ENCODE measurements at regions not wholly inside any gene's neighbourhood (a gene's known extent, or its start where the extent isn't known, plus 50 kb on each side); places are given as distances from the start of the nearest gene placed in this dataset.

DNA sequence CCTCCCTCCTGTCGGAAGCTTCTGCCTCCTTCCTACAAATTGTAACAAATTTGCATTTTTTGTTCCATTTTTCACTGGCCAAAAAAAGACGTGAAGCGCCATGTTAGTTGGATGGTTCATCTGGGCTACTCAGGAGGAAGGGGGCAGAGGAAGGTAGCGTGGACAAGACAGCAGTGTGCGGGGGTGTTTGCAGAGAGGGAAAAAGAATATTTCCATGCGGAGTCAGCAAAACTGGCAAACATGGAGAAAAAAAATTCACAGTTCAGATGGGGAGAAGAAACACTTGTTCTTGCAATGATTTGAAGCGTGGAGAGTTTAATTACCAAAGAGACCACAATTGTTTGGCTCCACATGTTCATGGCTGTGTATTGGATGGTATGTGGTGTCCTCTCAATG, 138.8 kb upstream of the ERCC4 start:
- no peak for FAIRE-seq
- no peak for DNase-seq (ENCODE audit: insufficient read length, low spot score)

- FAIRE-seq (no peak), DNase-seq (ENCODE audit: insufficient read length, low spot score) (no peak)
Observed at GRCh38 chr16:13781575-13782338, 138.2 kb upstream of the ERCC4 start.

- FAIRE-seq (no peak), DNase-seq (ENCODE audit: insufficient read length, low spot score) (no peak)
Observed at GRCh38 chr16:13791095-13791494, 128.9 kb upstream of the ERCC4 start.

DNA sequence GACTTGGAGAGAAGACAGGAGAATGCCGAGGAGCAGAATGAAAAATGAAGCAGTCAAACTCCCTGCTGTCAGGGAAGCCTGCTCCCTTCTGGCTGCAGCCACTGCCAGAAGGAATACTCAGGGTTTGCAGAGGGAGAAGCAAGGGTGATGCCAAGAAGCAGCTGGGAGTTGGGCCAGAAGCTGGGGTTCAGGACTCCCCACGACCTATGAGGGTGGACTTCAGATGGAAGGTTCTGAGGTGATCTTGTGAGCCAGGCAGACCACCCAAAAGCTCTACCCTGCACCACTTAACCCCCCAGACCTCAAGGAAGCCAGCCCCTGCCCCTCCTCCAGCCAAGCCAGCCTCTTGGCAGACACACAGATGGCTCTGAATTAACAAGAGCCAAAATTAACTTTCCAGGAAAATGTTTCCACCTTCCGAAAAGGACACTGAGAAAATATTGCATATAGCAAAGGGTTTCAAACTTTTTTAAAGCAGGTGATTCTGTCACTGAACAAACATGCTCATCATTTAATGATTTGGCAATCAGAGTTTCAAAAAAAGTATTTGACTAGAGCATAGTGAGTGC, 126.0 kb upstream of the ERCC4 start:
- FAIRE-seq (no peak), DNase-seq (ENCODE audit: insufficient read length, low spot score) (no peak)

- DNase-seq (ENCODE audit: insufficient read length, low spot score) (no peak), FAIRE-seq (no peak)
Observed at GRCh38 chr16:13795131-13795530, 124.8 kb upstream of the ERCC4 start.

DNA sequence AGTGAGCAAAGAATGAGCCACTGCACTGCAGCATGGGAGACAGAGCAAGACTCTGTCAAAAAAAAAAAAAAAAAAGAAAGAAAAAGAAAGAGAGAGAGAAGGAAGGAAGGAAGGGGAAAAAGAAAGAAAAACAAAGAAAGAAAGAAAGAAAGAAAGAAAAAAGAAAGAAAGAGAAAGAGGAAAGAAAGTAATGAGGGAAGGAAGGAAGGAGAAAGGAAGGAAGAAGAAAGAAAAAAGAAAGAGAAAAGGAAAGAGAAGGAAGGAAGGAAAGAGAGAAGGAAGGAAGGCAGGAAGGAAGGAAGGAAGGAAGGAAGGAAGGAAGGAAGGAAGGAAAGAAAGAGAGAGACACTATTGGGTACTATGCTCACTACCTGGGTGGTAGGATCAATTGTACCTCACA, 122.2 kb upstream of the ERCC4 start:
- no peak for DNase-seq (ENCODE audit: insufficient read length, low spot score)
- no peak for FAIRE-seq

DNA sequence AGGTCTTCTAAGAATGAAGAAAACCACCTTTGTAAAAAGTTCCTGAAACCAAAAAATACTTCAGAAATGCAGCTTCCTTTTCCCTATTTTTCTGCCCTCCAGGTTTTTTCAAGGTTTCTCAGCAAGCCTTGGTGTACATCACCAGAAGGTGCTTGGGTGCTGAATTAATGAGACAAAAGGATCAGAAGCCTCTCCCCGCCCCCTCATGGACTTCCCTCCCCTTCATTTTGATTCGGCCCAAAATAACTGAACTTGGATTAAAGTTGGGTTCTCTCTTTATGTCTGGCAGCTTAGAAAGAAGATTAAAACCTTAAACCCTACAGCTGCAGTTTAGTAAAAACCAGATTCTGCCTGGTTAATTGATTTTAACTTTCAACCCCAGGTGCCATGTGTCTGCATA, 121.7 kb upstream of the ERCC4 start:
- FAIRE-seq: no peak
- DNase-seq (ENCODE audit: insufficient read length, low spot score): no peak

- no peak for FAIRE-seq
Observed at GRCh38 chr16:13803974-13804373, 116.0 kb upstream of the ERCC4 start.

GRCh38 chr16:13805951-13806350, 114.0 kb upstream of the ERCC4 start:
- DNase-seq (ENCODE audit: insufficient read length, low spot score): no peak
- FAIRE-seq: no peak

More at GRCh38 chr16:13803974-13804373, 116.0 kb upstream of the ERCC4 start:
- DNase-seq (ENCODE audit: insufficient read length, low spot score): no peak

DNA sequence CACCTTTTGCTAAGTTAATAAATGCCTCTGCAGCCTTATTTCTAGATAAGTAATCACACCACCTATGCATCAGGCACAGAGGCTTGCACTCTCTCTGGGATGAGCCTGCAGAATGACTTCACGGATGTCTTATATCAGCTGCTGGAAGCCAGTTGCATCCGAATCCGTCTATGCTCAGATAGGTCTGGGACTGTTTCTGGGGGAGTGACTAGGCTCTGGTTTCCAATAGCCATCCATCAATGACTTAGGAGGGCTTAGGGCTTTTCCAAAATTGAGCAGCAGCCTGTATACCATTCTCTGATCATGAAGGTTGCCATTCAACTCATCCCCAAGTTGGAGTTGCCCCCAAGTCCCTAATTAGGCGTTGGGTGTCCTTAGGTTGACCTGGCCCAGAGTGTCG, 113.3 kb upstream of the ERCC4 start:
- DNase-seq (ENCODE audit: insufficient read length, low spot score): no peak
- FAIRE-seq: no peak

- DNase-seq (ENCODE audit: insufficient read length, low spot score) (no peak), FAIRE-seq (no peak)
Observed at GRCh38 chr16:13808102-13808501, 111.9 kb upstream of the ERCC4 start.

DNA sequence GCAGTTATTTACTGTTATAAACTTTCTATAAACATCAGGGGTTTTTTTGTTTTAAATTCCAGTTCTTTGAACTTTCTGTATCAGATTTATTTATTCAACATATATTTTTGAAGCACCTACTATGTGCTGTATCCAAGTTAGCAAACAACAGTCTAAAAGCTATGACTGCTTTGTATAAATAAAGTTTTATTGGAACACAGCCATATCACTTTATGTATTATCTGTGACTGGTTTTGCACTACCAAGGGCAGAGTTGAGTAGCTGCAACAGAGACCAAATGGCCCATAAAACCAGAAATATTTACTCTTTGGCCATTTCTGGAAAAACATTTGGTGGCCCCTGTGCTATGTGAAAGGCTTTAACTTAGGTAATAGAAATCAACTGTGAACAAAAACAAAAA, 110.2 kb upstream of the ERCC4 start:
- no peak for FAIRE-seq

GRCh38 chr16:13811834-13812233, 108.1 kb upstream of the ERCC4 start:
- DNase-seq (ENCODE audit: insufficient read length, low spot score) (no peak), FAIRE-seq (no peak)

More for the DNA sequence above, 110.2 kb upstream of the ERCC4 start:
- no peak for DNase-seq (ENCODE audit: insufficient read length, low spot score)

DNA sequence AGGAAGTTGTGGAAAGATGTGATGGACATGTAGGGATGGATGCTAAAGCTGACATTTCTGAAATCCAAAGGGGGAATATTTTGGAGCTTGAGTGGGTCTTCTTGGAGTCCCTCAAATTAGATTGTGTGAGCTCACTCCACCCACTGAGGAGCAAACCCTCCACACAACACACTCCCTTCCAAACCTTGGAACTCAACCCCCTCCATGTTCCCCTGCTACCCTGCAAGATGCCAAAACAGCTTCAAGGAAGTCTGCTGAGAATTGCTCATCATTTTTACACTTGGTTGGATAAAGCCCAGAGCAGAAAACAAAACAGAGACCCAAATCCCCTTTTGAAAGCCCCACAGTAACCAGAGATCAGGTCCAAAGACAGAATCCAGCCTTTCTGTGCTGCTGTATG, 103.3 kb upstream of the ERCC4 start:
- FAIRE-seq (no peak), DNase-seq (ENCODE audit: insufficient read length, low spot score) (no peak)

- FAIRE-seq: no peak
- no peak for DNase-seq (ENCODE audit: insufficient read length, low spot score)
Observed at GRCh38 chr16:13823501-13823900, 96.5 kb upstream of the ERCC4 start.

DNA sequence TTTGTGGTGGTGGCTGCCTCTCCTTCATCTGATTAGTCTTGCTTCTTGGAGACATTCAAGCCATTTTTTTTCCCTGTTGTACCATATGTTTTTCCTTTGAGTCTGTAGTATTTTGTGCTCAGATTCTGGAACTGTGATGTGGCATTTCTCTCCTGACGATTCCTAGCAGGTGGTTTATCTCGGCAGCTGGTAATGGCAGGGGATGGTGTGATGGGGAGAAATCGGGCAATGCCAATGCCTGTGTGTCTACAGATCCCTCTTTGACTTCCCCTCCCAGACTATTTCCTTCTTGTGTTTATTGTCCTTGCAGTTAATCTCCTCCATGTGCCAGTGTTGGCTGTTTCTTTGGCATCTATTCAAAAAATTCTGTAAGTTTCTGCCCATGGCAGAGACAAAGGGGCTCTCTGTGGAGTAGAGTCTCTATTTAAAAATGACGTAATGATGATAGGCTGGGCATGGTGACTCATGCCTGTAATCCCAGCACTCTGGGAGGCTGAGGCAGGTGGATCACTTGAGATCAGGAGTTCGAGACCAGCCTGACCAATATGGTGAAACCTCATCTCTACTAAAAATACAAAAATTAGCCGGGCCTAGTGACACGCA, 90.2 kb upstream of the ERCC4 start:
- FAIRE-seq: no peak
- DNase-seq (ENCODE audit: insufficient read length, low spot score): no peak

GRCh38 chr16:13833515-13833914, 86.4 kb upstream of the ERCC4 start:
- no peak for FAIRE-seq
- DNase-seq (ENCODE audit: insufficient read length, low spot score): no peak

GRCh38 chr16:13835387-13835786, 84.6 kb upstream of the ERCC4 start:
- DNase-seq (ENCODE audit: insufficient read length, low spot score) (no peak), FAIRE-seq (no peak)

DNA sequence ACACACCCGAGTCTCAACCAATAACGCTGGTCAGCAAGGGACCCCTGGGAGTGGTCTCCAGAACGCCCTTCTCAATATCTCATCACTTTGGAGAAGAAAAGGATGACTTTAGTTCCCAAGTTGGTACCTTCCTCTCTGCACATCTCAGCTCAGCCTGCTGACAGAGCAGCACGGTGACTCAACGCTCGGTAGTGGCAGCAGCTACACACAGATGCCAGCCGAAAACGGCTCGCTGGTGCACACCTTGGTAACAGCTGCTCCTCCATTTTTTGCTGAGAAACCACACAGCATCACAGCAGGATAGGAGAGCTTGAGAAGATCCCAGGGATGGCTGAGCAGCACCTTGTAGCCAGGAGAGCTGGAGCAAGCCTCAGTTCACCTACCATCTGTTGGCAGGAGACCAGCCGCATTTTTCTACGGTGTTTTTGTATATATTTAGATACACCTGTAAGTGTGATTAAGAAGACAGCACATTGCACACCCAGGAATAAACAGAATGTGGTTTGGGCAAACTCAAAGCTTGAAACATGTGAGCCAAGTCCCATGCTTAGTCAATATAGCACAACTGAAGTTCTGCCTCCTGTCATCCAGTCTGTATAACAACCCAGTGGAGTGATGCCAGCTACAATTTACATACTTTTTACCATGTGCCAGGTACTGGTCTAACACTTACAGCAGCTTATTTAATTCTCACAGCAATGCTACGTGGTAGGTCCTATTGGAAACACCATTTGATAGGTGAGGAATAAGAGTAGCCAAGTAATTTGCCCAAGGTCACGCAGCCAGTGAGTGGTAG, 83.8 kb upstream of the ERCC4 start:
- DNase-seq (ENCODE audit: insufficient read length, low spot score): no peak
- no peak for FAIRE-seq

- no peak for DNase-seq (ENCODE audit: insufficient read length, low spot score)
- FAIRE-seq: no peak
Observed at GRCh38 chr16:13838401-13839190, 81.4 kb upstream of the ERCC4 start.

DNA sequence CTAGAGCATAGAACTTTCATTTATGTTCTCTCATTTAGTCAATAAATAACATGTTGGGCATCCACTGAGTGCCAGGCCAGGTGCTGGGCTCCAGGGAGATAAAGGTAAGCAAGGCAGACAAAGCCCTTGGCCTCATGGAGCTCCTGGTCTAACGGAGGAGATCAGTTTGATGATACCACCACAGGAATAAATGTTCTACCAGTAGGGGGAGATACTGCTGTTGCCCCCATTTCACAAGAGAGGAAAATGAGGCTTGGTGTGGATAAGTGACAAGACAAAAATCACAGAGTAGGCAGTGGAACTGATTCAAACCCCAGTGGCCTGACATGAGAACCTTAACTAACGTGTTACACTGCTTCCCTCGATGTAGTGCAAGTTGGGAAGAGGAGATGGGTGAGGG, 80.4 kb upstream of the ERCC4 start:
- DNase-seq (ENCODE audit: insufficient read length, low spot score) (no peak), FAIRE-seq (no peak)
